Type B pancreatic cell (in vitro differentiated cells): ENCODE measurements at regions not wholly inside any gene's neighbourhood (a gene's known extent, or its start where the extent isn't known, plus 50 kb on each side); places are given as distances from the start of the nearest gene placed in this dataset.

ENCODE experiments used
- DNase-seq: peaks from one replicate; pipeline ENCODE4 v3.0.0; 2021; ENCODE audit warnings: mixed read lengths; ENCODE audit not compliant: unreplicated experiment; ENCODE audit errors: extremely low spot score
- H3K27ac Mint-ChIP-seq: 2 replicates; pipeline ENCODE4 v1.8.0; 2021; ENCODE audit warnings: mild to moderate bottlenecking, mixed read lengths
- H3K27me3 Mint-ChIP-seq: 2 replicates; pipeline ENCODE4 v1.8.0; 2021; ENCODE audit warnings: mixed read lengths
- H3K36me3 Mint-ChIP-seq: 2 replicates; pipeline ENCODE4 v1.8.0; 2021; ENCODE audit warnings: mixed read lengths
- H3K4me1 Mint-ChIP-seq: one replicate; pipeline ENCODE4 v1.8.0; 2021; ENCODE audit warnings: mixed read lengths; ENCODE audit not compliant: unreplicated experiment
- H3K4me3 Mint-ChIP-seq: 2 replicates; pipeline ENCODE4 v1.8.0; 2021; ENCODE audit warnings: mild to moderate bottlenecking, mixed read lengths
- H3K9me3 Mint-ChIP-seq: 2 replicates; pipeline ENCODE4 v1.8.0; 2021; ENCODE audit warnings: mixed read lengths
- TF ChIP-seq, protein P1 (sequence below): fragments of 200-600 bp; sonication (generic); conservative IDR thresholded peaks from 2 replicates; pipeline ENCODE4 v1.5.0; 2021; ENCODE audit warnings: antibody characterized with exemption, mild to moderate bottlenecking

GRCh38 chr6:115663681-115664080 lies 397.0 kb downstream of the FRK start:
- DNase-seq = no peak
- TF ChIP-seq, protein P1, sequence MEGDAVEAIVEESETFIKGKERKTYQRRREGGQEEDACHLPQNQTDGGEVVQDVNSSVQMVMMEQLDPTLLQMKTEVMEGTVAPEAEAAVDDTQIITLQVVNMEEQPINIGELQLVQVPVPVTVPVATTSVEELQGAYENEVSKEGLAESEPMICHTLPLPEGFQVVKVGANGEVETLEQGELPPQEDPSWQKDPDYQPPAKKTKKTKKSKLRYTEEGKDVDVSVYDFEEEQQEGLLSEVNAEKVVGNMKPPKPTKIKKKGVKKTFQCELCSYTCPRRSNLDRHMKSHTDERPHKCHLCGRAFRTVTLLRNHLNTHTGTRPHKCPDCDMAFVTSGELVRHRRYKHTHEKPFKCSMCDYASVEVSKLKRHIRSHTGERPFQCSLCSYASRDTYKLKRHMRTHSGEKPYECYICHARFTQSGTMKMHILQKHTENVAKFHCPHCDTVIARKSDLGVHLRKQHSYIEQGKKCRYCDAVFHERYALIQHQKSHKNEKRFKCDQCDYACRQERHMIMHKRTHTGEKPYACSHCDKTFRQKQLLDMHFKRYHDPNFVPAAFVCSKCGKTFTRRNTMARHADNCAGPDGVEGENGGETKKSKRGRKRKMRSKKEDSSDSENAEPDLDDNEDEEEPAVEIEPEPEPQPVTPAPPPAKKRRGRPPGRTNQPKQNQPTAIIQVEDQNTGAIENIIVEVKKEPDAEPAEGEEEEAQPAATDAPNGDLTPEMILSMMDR = no peak
- Mint-ChIP-seq H3K4me3 (no peak overlapping the region), H3K9me3 (peaks cover 11% of the 10 kb centered on the region), H3K27me3 (peaks cover 9% of the 10 kb centered on the region), H3K27ac (no peak overlapping the region), H3K4me1 (no peaks in the 10 kb centered on the region), H3K36me3 (no peaks in the 10 kb centered on the region)

GRCh38 chr6:115643762-115644161 lies 416.9 kb downstream of the FRK start:
- Mint-ChIP-seq H3K27me3 (no peaks in the 10 kb centered on the region), H3K9me3 (no peaks in the 10 kb centered on the region), H3K36me3 (no peaks in the 10 kb centered on the region), H3K27ac (no peak overlapping the region), H3K4me1 (no peaks in the 10 kb centered on the region), H3K4me3 (no peak overlapping the region)
- TF ChIP-seq, protein P1 = no peak
- no peak for DNase-seq

- TF ChIP-seq, protein P1 = no peak
- no peaks in the 10 kb centered on the region for H3K36me3 Mint-ChIP-seq
- H3K27me3 Mint-ChIP-seq = no peaks in the 10 kb centered on the region
- no peaks in the 10 kb centered on the region for H3K4me1 Mint-ChIP-seq
- DNase-seq = no peak
- no peak overlapping the region for H3K4me3 Mint-ChIP-seq
- H3K27ac Mint-ChIP-seq = no peak overlapping the region
- H3K9me3 Mint-ChIP-seq = no peaks in the 10 kb centered on the region
These were observed 425.8 kb downstream of the FRK start for GRCh38 chr6:115634887-115635286.

GRCh38 chr6:115634131-115634530 lies 426.6 kb downstream of the FRK start:
- no peak overlapping the region for H3K27ac Mint-ChIP-seq
- DNase-seq = no peak
- no peak overlapping the region for H3K4me3 Mint-ChIP-seq
- TF ChIP-seq, protein P1 = no peak
- no peaks in the 10 kb centered on the region for H3K36me3 Mint-ChIP-seq
- no peaks in the 10 kb centered on the region for H3K9me3 Mint-ChIP-seq
- no peaks in the 10 kb centered on the region for H3K4me1 Mint-ChIP-seq
- no peaks in the 10 kb centered on the region for H3K27me3 Mint-ChIP-seq

DNA sequence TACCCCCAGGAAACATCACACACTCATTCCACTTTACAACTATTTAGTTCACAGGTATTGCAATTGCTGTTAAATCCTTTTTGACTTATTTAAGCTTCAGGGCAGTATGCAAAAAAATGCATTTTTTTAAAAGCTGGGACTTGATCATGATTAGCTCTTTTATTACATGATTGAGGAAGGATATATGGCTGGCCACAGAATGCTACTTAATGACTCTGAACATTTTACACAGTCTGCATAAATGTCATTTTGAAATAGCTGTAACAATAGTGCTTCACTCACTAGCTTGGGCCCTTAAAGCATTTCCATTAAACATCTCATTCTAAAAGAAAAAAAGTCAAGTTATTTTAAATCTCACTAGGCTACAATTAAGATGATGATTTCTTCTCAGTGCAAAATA lies 429.7 kb downstream of the FRK start:
- no peaks in the 10 kb centered on the region for H3K27me3 Mint-ChIP-seq
- H3K4me1 Mint-ChIP-seq = no peaks in the 10 kb centered on the region
- no peak overlapping the region for H3K4me3 Mint-ChIP-seq
- DNase-seq = no peak
- no peak overlapping the region for H3K27ac Mint-ChIP-seq
- no peaks in the 10 kb centered on the region for H3K36me3 Mint-ChIP-seq
- TF ChIP-seq, protein P1 = no peak
- no peaks in the 10 kb centered on the region for H3K9me3 Mint-ChIP-seq

DNA sequence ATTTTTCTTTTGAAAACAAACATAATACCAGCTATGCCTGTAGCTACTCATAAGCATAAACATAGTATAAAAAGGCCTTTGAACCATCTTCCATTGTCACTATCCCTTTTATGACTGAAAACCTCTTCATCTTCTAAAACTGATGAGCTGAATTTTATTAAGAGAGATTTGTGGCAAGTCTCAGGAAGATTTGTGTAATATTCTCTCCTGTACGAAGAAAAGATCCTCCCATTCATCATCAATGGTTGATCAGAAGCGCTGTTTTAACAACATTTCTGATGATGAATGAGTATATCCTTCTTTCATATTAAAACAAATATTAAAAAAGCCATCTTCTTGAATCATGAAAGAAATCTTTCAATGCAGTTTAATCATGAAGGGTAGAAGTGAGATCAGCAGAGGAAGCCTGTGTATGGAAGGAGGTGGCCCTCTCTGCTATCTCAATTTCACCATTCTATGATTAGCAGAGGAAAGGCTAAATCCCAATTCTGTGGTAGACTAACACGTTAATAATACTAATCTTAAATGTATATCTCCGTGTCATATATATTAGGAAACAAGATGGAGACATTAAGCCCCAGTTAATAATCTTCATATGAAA lies 430.2 kb downstream of the FRK start:
- Mint-ChIP-seq H3K4me1 (no peaks in the 10 kb centered on the region), H3K4me3 (no peak overlapping the region), H3K27ac (no peak overlapping the region), H3K9me3 (no peaks in the 10 kb centered on the region), H3K36me3 (no peaks in the 10 kb centered on the region), H3K27me3 (no peaks in the 10 kb centered on the region)
- TF ChIP-seq, protein P1 = no peak
- DNase-seq = no peak
